ENCODE measurements at regions not wholly inside any gene's neighbourhood (a gene's known extent, or its start where the extent isn't known, plus 50 kb on each side); places are given as distances from the start of the nearest gene placed in this dataset.

DNA sequence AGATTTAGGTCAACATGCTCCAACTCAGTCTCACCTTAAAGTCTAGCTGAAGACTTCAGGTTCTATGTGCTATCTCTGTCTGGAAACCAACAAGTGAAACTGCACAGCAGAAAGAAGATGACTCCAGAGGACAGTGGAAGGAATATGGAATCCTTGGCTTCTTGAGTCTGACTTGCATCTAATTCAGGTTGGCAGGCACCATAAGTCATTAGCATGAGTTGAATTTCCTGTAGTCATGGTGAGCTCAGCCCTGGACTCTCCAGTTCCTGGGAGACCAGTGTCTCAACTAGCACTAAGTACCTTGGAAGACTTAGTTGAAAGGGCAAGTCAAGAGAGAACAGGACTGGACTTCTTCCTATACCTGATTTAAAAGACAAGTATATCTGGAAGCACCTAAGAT lies 129.7 kb downstream of the DTWD1 start:
- Mint-ChIP-seq H3K4me3 (ENCODE audit: low read depth, unreplicated experiment) (no peak overlapping the region), H3K27ac (ENCODE audit: unreplicated experiment) (no peak overlapping the region), H3K4me1 (ENCODE audit: low read depth, unreplicated experiment) (no peaks in the 10 kb centered on the region), H3K9me3 (ENCODE audit: low read depth, unreplicated experiment) (peaks cover 7% of the 10 kb centered on the region), H3K27me3 (ENCODE audit: unreplicated experiment) (no peaks in the 10 kb centered on the region), H3K36me3 (ENCODE audit: insufficient read depth, unreplicated experiment) (no peaks in the 10 kb centered on the region)
- intact Hi-C loops (cut with micrococcal nuclease; ENCODE audit: unreplicated experiment) = no loop called here
- DNase-seq = no peak
- BruUV-seq (replicated peaks) = no TSS peak
- TF ChIP-seq, protein P1, sequence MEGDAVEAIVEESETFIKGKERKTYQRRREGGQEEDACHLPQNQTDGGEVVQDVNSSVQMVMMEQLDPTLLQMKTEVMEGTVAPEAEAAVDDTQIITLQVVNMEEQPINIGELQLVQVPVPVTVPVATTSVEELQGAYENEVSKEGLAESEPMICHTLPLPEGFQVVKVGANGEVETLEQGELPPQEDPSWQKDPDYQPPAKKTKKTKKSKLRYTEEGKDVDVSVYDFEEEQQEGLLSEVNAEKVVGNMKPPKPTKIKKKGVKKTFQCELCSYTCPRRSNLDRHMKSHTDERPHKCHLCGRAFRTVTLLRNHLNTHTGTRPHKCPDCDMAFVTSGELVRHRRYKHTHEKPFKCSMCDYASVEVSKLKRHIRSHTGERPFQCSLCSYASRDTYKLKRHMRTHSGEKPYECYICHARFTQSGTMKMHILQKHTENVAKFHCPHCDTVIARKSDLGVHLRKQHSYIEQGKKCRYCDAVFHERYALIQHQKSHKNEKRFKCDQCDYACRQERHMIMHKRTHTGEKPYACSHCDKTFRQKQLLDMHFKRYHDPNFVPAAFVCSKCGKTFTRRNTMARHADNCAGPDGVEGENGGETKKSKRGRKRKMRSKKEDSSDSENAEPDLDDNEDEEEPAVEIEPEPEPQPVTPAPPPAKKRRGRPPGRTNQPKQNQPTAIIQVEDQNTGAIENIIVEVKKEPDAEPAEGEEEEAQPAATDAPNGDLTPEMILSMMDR (IDR thresholded peaks at IDR 0.05; ENCODE audit: unreplicated experiment) = no peak
- CTCF ChIA-PET = interaction anchor here (0.7 kb wide), 1 partner anchor 9 kb away, joined by 4 read pairs; no protein-coding TSS in a partner anchor

DNA sequence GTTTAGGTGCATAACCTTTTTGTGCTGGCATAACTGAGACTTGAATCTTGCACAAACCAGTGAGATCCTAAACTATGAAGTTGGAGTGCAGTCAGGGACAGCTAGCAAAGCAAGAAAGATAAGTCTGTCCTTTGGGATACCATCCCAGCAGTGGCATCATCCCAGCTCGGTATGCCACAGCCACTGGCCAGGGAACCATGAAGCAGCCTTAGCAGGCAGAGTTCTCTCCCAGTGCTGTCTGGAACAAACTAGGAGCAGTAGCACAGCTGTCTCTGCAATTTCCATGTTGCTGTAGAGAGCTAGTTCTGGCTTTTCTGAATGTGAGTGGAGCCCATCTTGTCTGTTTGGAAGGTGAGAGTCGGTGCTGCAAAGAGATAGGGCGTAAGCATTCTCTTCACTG lies 130.3 kb downstream of the DTWD1 start:
- intact Hi-C loops (cut with micrococcal nuclease; ENCODE audit: unreplicated experiment) = no loop called here
- H3K27ac Mint-ChIP-seq (ENCODE audit: unreplicated experiment) = no peak overlapping the region
- TF ChIP-seq, protein P1 (IDR thresholded peaks at IDR 0.05; ENCODE audit: unreplicated experiment) = no peak
- CTCF ChIA-PET = interaction anchor here (0.7 kb wide), 1 partner anchor 10 kb away, joined by 4 read pairs; no protein-coding TSS in a partner anchor
- no peaks in the 10 kb centered on the region for H3K36me3 Mint-ChIP-seq (ENCODE audit: insufficient read depth, unreplicated experiment)
- H3K27me3 Mint-ChIP-seq (ENCODE audit: unreplicated experiment) = no peaks in the 10 kb centered on the region
- BruUV-seq (replicated peaks) = no TSS peak
- no peaks in the 10 kb centered on the region for H3K4me1 Mint-ChIP-seq (ENCODE audit: low read depth, unreplicated experiment)
- no peak overlapping the region for H3K4me3 Mint-ChIP-seq (ENCODE audit: low read depth, unreplicated experiment)
- peaks cover 7% of the 10 kb centered on the region for H3K9me3 Mint-ChIP-seq (ENCODE audit: low read depth, unreplicated experiment)
- DNase-seq = no peak

DNA sequence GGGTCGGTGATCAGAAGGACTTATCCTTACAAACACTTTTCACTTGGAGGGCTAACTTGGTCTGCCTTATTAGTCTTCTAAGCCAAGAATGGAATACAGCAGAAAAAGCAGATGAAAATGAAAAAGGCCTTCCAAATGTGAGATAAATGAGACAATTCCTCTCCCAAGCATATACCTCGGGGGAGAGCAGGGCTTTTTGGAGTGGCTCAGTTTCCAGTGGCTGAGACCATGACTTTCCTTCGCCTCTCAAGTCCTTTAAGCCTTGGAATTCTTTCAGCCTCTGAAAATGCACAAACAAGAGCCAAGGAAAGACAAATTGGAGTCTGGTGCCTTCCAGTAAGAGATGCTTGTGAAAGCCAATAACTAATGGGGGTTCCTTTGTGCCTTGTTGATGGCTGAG lies 130.9 kb downstream of the DTWD1 start:
- Mint-ChIP-seq H3K4me3 (ENCODE audit: low read depth, unreplicated experiment) (no peak overlapping the region), H3K4me1 (ENCODE audit: low read depth, unreplicated experiment) (no peaks in the 10 kb centered on the region), H3K9me3 (ENCODE audit: low read depth, unreplicated experiment) (peaks cover 7% of the 10 kb centered on the region), H3K36me3 (ENCODE audit: insufficient read depth, unreplicated experiment) (no peaks in the 10 kb centered on the region), H3K27me3 (ENCODE audit: unreplicated experiment) (no peaks in the 10 kb centered on the region), H3K27ac (ENCODE audit: unreplicated experiment) (no peak overlapping the region)
- no TSS peak for BruUV-seq (replicated peaks)
- DNase-seq = no peak
- CTCF ChIA-PET = no interaction called here
- TF ChIP-seq, protein P1 (IDR thresholded peaks at IDR 0.05; ENCODE audit: unreplicated experiment) = no peak
- intact Hi-C loops (cut with micrococcal nuclease; ENCODE audit: unreplicated experiment) = no loop called here

DNA sequence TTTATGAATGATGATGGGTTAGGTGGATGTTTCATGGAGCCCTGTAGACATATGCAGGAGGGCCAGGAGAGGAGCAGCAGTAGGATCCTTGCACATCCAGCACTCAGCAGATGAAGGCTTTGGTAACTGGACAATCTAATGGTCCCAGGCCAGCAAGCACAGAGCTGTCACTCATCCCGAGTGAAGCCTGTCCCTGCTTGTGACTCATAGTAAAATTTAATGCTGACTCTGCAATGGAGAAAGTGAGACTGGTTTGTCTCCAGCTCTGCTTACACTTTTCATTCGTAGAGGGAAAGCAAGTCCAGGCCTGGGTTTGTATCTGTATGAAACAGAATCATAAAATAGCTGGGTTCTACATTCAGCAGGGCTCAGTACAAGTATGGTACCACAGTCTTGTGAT lies 131.7 kb downstream of the DTWD1 start:
- TF ChIP-seq, protein P1 (IDR thresholded peaks at IDR 0.05; ENCODE audit: unreplicated experiment) = no peak
- no TSS peak for BruUV-seq (replicated peaks)
- no peak for DNase-seq
- CTCF ChIA-PET = no interaction called here
- Mint-ChIP-seq H3K9me3 (ENCODE audit: low read depth, unreplicated experiment) (peaks cover 4% of the 10 kb centered on the region), H3K4me1 (ENCODE audit: low read depth, unreplicated experiment) (no peaks in the 10 kb centered on the region), H3K36me3 (ENCODE audit: insufficient read depth, unreplicated experiment) (no peaks in the 10 kb centered on the region), H3K4me3 (ENCODE audit: low read depth, unreplicated experiment) (no peak overlapping the region), H3K27ac (ENCODE audit: unreplicated experiment) (no peak overlapping the region), H3K27me3 (ENCODE audit: unreplicated experiment) (no peaks in the 10 kb centered on the region)
- intact Hi-C loops (cut with micrococcal nuclease; ENCODE audit: unreplicated experiment) = no loop called here
